ENCODE measurements at regions not wholly inside any gene's neighbourhood (a gene's known extent, or its start where the extent isn't known, plus 50 kb on each side); places are given as distances from the start of the nearest gene placed in this dataset.
A peak's percentile ranks its signal among the peaks of the same experiment; 100 is the strongest.

DNA sequence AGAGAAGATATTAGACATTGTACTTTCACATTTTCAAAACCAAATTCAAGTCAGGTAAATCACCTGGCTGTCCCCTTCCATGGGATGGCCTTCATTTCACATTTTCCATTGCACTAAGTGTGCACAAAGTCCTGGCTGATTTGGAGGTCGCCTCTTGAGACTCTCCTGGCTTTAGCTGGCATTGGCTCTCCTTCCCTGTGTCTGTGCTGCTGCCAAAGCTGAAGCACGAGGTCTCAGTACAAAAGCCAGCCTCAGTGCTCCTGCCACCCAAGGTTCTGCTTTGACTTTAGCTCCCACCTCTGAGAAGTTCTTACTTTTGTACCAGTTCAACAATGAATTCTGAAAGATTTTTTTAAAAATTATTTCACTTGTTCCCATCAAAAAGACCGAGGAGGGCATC, 289.2 kb upstream of the CNR1 start:
- H4K91ac ChIP-seq (ENCODE audit: insufficient read length, low read depth, low read length) = no peak overlapping the region
- no peak overlapping the region for H2AFZ ChIP-seq (ENCODE audit: low read length)
- no peak overlapping the region for H3K23ac ChIP-seq (ENCODE audit: insufficient read length, low read depth, low read length)
- no peak overlapping the region for H3K56ac ChIP-seq (ENCODE audit: insufficient read length, low read depth, low read length)
- H3K23me2 ChIP-seq (ENCODE audit: insufficient read length, low read depth, low read length, poor library complexity, severe bottlenecking) = no peaks in the 10 kb centered on the region
- DNase-seq = no peak
- Mint-ChIP-seq H3K4me1 (no peaks in the 10 kb centered on the region), H3K36me3 (ENCODE audit: insufficient read depth in 1 of 3, low read depth in 3 of 3) (no peaks in the 10 kb centered on the region), H3K4me3 (no peak overlapping the region), H3K9me3 (no peaks in the 10 kb centered on the region), H3K27me3 (ENCODE audit: low read depth) (no peaks in the 10 kb centered on the region), H3K27ac (0 out of 7 replicates have a peak overlapping the region, but pooled peaks of 1 of the 3 experiments have one; percentile 10)
- no peak overlapping the region for H2BK12ac ChIP-seq (ENCODE audit: insufficient read length, low read depth, low read length)
- no peak overlapping the region for H3K9ac ChIP-seq (ENCODE audit: extremely low read depth, insufficient read length, low read length)
- no peaks in the 10 kb centered on the region for H3K79me1 ChIP-seq (ENCODE audit: insufficient read depth, low read depth, low read length, poor library complexity, severe bottlenecking)
- no peak overlapping the region for H3K4ac ChIP-seq (ENCODE audit: low read depth, low read length)
- no peaks in the 10 kb centered on the region for H3K4me1 ChIP-seq (ENCODE audit: insufficient read depth, low read length)
- no peak overlapping the region for H3K27ac ChIP-seq (ENCODE audit: insufficient read length, low read depth, low read length)
- H2BK15ac ChIP-seq (ENCODE audit: low read depth, low read length) = no peak overlapping the region
- H3K14ac ChIP-seq (ENCODE audit: insufficient read depth, low read length) = no peak overlapping the region
- H3K27me3 ChIP-seq (ENCODE audit: insufficient read depth, low read length) = no peaks in the 10 kb centered on the region
- H3T11ph ChIP-seq (ENCODE audit: low read length) = no peak overlapping the region
- no peak overlapping the region for H2AK5ac ChIP-seq (ENCODE audit: insufficient read length, low read length)
- H3K18ac ChIP-seq (ENCODE audit: insufficient read length, low read depth, low read length) = no peak overlapping the region
- H3K9me3 ChIP-seq (ENCODE audit: control insufficient read depth, low read depth, low read length) = no peaks in the 10 kb centered on the region
- H2BK120ac ChIP-seq (ENCODE audit: low read depth, low read length, poor library complexity, severe bottlenecking) = no peak overlapping the region
- no peak overlapping the region for H4K5ac ChIP-seq (ENCODE audit: insufficient read length, low read depth, low read length)
- no peak for TF ChIP-seq CTCF (conservative IDR thresholded peaks at IDR 0.05)
- WGBS (ENCODE audit: extremely low coverage, insufficient read length, low lambda C conversion rate) = no CpG with 5 or more reads among the region's 3 CpGs
- H2BK20ac ChIP-seq (ENCODE audit: low read depth, low read length, poor library complexity, severe bottlenecking) = no peak overlapping the region
- no peak overlapping the region for H2BK5ac ChIP-seq (ENCODE audit: insufficient read length, low read length)
- H3K4me2 ChIP-seq (ENCODE audit: insufficient read depth, insufficient read length, low read length) = no peak overlapping the region
- no peaks in the 10 kb centered on the region for H4K20me1 ChIP-seq (ENCODE audit: control insufficient read depth, insufficient read depth, insufficient read length)
- H3K79me2 ChIP-seq (ENCODE audit: insufficient read depth, low read length) = no peaks in the 10 kb centered on the region
- H4K8ac ChIP-seq (replicated peaks; ENCODE audit: insufficient read length, low read depth, low read length) = no peak overlapping the region

All from H9 (cell line).